ENCODE measurements at regions not wholly inside any gene's neighbourhood (a gene's known extent, or its start where the extent isn't known, plus 50 kb on each side); places are given as distances from the start of the nearest gene placed in this dataset.

DNA sequence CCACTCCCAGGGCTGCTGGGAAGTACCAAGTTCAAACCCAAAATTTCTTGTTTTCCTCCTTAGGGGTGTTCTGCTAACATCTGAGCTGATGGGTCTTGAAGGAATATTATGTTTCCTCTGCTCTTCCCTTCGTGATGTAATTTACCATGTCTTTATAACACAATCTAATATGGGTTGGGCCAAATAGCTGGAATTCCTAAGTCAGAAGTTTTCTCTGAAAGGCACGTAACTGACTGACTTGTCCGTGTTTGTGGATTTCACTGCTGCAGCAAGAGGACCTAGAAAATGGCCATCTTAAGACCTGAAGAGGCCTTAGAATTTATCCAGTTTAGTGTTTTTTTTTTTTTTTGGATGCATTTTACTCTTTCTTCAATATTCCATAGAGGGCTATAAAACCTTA is 256.7 kb downstream of the DCDC2C start:
- no peak for DNase-seq (ENCODE audit: low read depth in 3 of 3)

DNA sequence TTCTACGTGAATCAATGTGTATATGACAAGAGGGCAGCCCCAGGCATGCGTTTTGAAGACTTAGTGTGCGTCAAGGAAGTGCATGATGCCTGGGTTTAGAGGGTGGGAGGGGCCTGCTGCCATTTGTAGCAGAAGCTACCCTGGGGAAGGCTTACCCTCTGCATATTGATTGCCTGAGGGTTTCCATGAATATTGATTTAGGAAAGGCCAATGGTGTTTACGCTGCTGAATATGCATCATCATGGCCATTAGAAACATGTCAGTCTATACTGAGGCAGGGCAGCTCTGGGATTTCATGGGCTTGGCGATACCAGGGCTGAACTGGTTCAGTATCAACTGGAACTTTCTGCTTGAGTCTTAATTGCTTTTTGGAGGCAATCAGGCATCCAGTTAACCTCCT is 259.3 kb downstream of the DCDC2C start:
- no peak for DNase-seq (ENCODE audit: low read depth in 3 of 3)

DNA sequence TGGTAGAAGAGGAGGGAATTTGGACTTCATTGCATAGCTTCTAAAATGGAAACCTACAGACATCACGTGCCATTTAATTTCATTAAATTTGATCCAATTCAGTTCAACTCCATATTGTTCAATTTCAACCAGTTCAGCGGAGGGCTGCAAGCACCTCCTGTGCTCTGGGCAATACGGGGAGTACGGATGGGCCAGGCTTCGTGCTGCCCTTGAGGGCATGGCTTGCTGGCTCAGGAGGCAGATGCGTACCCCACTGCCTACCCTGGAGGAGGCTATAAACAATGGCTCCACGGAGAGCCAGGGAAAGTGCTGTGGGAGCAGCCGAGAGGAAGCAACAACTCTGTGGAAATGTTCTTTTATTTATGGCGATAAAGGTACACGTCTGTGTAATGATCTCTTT is 261.8 kb downstream of the DCDC2C start:
- no peak for DNase-seq (ENCODE audit: low read depth in 3 of 3)

DNA sequence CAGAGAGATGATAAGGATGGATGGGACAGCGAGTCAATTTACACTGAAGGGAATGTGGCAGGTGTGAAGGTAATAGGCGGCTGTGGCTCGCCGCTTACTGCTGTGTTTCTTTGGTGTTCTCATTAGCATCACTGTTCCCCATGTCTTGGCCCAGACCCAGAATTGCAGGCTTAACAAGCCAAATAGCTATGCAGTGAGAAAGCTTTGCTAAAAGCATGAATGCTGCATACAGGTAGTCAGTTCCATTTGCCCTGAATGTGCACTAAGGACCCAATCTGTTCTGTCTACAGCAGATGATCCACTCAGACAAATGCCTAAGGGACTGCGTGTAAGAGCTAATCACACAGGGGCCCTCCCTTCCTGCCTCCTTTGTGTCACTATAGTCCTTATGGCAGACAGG is 262.6 kb downstream of the DCDC2C start:
- DNase-seq (ENCODE audit: low read depth in 3 of 3): no peak

DNA sequence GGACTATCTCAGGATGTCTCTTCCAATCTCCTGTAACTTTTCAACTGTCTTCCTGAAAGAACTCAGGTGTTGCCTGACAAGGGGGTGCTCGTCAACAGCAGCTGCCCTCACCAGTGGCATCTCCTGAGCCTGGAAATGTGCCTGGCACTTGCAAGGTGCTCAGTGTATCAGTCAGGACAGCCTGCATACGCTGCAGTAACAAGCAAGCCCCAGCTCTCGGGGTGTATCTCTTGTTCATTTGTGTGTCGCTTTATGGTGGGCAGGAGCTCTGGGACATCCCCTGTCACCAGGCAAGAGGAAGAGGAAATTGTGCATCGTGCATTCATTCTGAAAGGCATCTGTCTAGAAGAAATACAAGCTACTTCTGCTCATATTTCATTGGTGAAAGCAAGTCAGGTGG is 263.1 kb downstream of the DCDC2C start:
- no peak for DNase-seq (ENCODE audit: low read depth in 3 of 3)

DNA sequence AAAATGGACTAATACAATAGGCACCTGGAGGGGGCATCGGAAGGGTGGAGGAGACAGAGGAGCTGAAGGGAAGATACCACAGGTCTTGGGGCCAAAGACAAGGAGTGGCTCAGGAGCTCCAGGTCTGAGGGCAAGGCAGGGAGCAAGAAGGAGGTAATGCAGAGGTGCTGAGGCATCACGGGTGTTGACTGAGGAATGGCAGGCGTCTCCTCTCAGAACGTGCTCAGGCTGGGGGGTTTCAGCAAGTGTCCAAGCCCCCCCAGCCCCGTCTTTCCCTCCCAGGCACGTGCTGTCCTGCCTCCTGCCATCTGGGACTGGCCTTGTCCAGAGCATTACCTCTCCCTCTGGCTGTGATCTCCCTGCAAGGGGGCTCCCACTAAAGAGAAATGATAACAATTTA is 265.4 kb downstream of the DCDC2C start:
- DNase-seq (ENCODE audit: low read depth in 3 of 3): no peak

DNA sequence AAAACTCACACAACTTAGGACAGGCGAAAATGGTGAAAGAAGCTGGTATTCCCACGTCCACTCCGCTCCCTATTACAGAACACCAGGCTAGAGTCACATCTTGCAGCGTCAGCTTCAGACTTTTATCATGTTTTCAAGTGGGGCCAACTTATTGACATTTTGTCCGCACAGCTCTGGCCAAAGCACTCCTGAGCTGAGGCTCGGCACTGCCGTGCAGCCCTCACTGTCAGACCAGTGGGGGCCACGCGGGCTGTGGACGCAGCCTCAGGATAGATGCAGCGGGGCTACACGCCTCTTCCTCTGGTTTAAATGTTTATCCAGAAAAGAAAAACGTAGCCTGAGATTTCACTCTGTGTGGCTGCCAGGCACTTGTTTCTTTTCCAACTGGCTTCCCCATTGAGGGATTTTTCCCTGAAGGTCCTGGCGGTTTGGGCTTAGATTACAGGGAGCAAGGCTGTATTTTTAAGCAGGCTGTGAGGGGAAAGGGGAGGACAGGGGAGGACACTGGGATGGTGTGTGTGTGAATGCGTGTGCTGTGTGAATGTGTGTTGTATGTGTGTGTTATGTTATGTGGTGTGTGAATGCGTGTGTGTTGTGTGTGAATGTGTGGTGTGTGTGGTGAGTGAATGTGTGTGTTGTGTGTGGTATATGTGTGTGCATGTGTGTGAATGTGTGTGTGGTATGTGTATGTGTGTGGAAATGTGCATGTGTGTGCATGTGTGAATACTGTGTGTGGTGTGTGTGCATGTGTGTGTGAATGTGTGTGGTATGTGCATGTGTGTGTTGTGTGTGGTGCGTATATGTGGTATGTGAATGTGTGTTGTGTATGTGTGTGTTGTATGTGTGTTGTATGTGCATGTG is 267.6 kb downstream of the DCDC2C start:
- no peak for DNase-seq (ENCODE audit: low read depth in 3 of 3)

DNA sequence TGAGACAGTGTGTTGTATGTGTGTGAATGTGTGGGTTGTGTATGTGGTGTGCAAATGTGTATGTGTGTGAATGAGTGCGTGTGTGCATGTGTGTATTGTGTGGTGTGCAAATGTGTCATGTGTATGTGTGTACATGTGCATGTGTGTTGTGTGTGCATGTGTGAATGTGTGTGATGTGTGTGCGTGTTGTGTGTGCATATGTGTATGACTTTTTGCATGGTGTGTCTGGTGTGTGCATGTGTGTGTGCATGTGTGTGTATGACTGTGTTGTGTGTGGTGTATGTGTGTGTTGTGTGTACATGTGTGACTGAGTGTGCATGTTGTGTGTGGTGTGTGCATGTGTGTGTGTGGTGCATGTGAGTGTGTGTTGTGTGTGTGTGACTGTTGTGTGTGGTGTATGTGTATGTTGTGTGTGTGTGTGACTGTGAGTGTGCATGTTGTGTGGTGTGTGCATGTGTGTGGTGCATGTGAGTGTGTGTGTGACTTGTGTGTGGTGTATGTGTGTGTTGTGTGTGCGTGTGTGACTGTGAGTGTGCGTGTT is 268.3 kb downstream of the DCDC2C start:
- DNase-seq (ENCODE audit: low read depth in 3 of 3): no peak

DNA sequence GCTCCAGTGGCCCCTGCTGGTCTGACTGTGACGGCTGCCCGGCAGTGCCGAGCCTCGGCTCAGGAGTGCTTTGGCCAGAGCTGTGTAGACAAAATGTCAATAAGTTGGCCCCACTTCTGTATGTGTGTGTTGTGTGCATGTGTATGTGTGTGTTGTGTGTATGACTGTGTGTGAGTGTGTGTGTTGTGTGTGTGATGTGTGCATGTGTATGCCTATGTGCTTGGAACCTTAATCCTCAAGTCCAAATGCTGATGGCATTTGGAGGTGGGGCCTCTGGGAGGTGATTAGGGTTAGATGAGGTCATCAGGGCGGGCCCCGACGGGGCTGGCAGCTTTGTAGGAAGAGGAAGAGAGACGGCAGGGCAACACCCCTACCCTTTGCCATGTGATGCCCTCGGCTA is 269.0 kb downstream of the DCDC2C start:
- no peak for DNase-seq (ENCODE audit: low read depth in 3 of 3)

DNA sequence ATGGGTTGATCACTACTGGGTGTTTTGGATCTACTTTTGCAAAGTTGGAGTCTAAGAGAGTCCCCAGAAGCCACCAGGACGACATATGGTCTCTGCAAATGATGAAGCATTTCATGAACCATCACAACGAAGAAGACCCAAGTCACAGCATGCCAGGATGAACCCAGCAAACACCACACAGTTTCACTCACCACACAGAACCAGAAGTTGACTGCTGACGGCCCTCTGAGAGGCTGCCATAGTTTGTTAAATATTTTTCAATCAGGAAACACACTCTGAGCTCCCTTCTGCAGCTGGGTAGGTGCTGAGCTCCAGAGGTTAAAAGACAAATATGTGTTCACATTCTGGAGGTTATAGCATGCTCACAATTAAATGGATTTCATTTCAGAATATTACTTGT is 271.4 kb downstream of the DCDC2C start:
- no peak for DNase-seq (ENCODE audit: low read depth in 3 of 3)

DNA sequence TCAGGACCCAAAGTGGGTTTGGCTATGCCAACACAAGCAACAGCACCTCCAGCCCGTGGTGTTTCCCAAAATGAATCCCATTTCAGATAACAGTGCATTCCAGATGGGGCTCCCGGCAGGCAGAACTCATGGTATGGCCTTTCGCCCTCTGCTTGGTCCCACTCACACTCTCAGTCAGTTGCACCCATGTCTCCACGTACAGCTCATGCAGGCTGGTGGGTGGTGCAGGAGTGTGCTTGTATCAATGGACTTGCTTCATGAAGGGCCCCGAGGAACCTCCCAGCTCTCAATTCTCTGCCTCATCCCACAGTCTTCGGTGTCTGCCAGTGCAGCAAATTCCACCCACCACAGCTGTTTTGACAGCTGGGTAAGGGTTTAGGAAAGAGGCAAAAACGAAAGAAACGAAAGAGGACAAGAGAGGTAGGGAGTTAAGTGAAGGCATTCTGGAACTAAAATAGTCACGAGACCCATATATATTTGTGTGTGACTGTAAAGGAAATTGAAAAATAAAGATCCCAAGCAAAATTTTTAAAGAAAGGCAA is 278.1 kb downstream of the DCDC2C start:
- no peak for DNase-seq (ENCODE audit: low read depth in 3 of 3)

DNA sequence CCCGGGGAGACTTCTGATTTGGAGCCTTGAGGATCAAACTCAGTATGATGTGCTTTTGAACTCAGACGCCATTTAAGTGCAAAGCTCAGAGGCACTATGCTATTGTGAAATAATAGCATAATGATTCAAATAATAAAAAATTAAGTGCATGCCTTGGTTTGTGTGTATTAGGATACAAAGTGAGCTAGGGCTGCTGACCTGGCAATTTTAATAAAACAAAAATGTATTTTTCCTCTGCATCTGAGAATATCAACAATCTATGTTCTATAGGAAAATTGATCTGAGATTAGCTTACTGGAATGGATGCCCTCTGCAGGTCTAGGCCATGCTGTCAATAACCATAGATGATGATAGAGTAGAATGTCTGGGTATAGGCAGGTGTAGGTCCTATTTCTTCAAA is 278.8 kb downstream of the DCDC2C start:
- no peak for DNase-seq (ENCODE audit: low read depth in 3 of 3)

DNA sequence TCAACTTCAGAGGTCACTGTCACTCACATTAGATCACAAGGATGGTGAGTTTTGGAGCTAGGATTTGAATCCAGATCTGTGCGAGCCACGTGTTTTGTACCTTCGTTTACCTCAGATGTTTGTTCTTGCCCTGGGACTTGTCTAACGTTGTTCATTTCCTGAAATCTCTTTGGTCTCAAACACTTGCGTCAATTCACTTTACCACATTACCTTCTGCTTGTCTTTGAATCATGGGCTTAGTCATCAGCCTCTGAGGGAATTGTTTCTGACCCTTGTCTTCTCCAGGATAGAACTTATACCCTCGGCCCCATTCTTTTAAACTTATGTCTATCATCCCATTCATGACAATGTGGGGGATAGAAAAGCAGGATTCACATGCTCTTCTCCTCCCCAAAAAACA is 282.7 kb downstream of the DCDC2C start:
- DNase-seq (ENCODE audit: low read depth in 3 of 3): no peak

DNA sequence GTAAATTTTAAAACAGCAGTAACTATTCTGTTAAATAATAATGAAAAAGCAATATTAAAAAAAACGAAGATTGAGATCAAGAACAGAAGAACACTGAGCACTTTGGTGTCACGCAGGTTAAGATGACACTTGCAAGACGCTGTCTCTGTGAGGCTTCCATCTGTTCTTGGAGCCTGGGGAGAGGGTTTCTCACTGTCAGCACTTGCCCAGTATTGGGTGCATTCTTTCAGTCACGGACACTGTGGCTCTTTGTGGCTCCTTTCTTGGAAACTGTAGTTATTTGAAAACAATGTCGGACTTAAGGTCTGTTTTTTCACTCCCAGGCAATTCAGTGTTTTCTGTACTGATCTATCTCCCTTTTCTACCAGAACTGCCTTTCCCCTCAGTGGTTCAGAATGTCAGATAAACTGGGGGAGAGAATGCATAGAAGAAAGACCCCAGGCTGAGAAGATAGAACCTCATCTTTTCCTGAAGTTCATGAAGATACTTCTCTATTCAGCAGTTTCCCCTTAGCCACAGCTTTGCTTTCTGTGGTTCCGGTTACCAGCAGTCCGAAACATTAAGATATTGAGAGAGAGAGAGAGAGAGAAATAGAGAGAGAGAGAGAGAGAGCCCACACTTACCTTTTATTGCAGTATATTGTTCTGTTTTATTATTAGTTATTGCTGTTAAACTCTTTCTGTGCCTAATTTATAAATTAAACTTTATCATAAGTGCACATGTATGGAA is 283.3 kb downstream of the DCDC2C start:
- DNase-seq (ENCODE audit: low read depth in 3 of 3): no peak

DNA sequence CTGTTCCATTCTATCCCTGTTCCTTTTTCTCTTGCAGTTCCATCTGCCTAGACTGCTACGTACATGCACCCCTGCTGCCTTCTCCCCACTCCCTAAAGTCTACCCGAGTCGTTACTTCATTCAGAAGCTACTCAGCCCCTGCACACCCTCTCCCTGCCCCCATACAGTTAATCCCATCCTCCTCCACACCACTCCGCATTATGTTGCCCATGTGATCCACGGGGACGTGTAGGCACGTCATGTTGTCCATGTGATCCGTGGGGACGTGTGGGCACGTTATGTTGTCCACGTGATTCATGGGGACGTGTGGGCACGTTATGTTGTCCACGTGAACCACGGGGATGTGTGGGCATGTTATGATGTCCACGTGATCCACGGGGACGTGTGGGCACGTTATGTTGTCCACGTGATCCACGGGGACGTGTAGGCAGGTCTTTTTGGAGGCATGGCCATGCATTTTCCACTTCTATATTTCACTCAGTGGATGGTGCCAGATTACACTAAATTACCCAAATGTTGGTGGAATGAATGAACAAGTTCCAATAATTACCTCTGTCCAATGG is 299.5 kb downstream of the DCDC2C start:
- no peak for DNase-seq (ENCODE audit: low read depth in 3 of 3)

DNA sequence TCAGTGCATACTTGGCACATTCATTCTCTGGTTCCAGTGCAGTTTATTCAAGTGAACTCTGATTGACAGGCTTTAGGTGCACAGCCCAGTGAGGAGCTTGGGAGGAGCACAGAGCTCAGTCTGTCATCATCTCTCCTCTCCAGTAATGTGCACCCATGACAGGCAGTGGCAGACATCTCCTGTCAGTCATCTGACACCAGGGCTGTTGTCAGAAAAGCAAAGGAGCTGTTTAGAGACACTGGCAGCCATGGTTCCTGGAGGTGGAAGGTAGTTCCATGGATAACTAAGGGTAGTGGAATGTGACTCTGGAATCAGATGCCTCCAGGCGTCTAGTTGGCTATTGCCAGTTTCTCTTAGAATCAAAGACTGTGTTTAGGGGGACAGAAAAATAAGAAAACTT is 308.8 kb downstream of the DCDC2C start:
- DNase-seq (ENCODE audit: low read depth in 3 of 3): no peak

DNA sequence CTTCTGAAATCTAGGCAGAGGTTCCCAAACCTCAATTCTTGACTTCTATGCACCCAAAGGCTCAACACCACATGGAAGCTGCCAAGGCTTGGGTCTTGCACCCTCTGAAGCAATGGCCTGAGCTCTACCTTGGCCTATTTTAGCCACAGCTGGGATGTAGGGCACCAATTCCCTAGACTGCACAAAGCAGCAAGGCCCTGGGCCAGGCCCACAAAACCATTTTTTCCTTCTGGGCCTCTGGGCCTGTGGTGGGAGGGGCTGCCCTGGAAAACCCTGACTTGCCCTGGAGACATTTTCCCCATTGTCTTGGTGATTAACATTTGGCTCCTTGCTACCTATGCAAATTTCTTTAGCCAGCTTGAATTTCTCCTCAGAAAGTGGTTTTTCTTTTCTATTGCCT is 315.2 kb downstream of the DCDC2C start:
- DNase-seq (ENCODE audit: low read depth in 3 of 3): no peak

DNA sequence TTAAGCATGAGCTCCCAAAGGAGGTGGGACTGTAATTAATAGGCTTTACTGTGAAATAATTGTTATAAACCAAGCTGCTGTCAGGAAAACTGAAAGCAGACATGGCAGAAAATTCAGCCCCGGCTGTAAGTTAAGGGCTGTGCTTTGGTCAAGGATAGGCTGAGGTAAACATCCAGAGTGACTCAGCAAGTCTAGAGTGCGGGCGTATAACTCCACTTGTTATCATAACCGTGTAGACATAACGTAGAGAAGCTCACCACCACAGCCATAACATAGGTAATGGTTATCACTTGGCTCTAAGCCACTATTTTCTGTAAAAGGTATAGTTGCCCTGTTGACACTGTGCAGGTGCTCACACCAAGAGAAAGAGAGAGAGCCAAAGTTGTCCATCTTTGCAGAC is 316.8 kb downstream of the DCDC2C start:
- DNase-seq (ENCODE audit: low read depth in 3 of 3): no peak

DNA sequence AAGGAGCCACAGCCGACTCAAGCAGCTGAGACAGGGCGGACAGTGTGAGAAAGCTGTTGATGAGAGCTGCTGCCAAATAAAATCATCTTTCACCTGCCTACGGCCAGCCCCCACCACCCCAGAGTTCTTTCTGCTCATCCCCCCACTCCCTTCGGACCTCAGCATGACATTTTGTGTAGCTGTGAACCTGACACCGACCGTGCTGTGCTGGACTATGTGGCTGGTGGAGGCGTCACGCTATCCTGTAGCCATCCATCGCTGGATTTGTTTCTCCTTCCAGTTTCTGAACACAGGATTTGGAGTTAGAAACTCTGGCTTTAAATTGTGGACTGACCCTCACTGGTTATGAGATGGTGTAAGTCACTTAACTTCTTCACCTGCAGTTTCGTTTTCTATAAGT is 317.3 kb downstream of the DCDC2C start:
- no peak for DNase-seq (ENCODE audit: low read depth in 3 of 3)

DNA sequence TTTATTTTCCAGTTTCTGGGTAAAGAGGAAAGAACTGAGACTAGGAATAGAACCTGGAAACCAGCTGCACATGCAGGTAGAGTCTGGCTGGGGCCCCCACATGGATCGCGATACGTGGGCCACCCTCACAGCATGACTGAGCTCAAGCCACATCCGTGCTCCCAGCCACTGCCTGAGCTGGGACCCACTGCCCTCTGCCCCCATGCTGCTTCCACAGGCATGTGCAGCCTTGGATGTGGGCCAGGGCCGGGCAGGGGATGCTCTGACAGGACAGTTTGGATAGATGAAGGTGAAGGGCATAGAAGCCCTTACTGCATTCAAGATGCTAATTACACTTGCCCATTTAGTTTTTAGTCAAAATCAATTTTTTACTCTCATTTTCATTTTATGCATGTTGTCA is 321.2 kb downstream of the DCDC2C start:
- no peak for DNase-seq (ENCODE audit: low read depth in 3 of 3)

DNA sequence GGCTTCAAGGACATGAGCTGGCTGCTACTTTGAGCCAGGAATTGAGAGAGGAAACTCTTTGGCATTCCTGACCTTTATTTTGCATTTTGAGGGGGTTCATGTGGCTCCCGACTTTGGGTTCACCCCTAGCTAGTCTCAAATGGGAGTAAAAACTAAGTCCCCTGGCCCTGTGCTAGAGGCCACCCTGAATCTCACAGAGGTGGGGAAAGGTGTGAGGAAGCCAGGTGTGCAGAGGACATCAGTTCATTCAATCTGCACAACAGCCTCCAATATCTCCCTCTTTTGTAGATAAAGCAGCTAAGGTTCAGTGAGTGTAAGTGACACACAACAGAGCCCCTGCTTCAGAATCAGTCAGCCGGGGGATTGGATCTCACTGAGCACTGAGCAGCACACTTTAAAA is 325.7 kb downstream of the DCDC2C start:
- DNase-seq (ENCODE audit: low read depth in 3 of 3): no peak

DNA sequence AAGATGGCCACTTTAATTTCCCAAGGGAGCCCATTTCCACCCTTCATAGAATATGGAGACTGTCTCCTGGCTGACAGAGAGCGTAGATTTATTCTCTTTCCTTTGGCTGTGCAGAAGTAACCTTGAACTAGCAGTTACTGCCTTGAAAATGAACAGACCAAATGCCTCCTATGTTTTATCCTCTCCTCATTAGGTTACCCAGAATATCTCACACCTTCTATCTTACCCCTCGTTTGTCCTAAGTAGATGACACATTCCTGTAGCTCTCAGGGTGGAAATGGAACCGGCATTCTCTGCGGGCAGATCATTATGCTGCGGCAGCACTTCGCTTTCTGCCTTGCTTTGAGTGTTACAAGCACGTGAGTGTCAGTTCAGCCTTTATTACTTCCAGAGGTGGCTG is 336.5 kb downstream of the DCDC2C start:
- DNase-seq (ENCODE audit: low read depth in 3 of 3): no peak
